Duodenal mucosa (tissue), 2 donors: ENCODE measurements at regions not wholly inside any gene's neighbourhood (a gene's known extent, or its start where the extent isn't known, plus 50 kb on each side); places are given as distances from the start of the nearest gene placed in this dataset.

Experiments
- H3K27ac ChIP-seq: one replicate; pipeline ENCODE4 v1.7.0; 2013; ENCODE audit warnings: low read depth, low read length
- H3K27me3 ChIP-seq, 2 donors: one replicate each; pipeline ENCODE4 v1.7.0; 2013; ENCODE audit warnings: low read length in 2 of 2, control low read depth in 1 of 2; ENCODE audit not compliant: insufficient read depth in 2 of 2, control insufficient read depth in 1 of 2
- H3K36me3 ChIP-seq, 2 donors: one replicate each; pipeline ENCODE4 v1.7.0; 2013; ENCODE audit warnings: low read length in 2 of 2, control low read depth in 1 of 2; ENCODE audit not compliant: insufficient read depth in 2 of 2, control insufficient read depth in 1 of 2
- H3K4me1 ChIP-seq, 2 donors: one replicate each; pipeline ENCODE4 v1.7.0; 2013; ENCODE audit warnings: low read length in 2 of 2, control low read depth in 1 of 2; ENCODE audit not compliant: insufficient read depth in 2 of 2, control insufficient read depth in 1 of 2
- H3K4me3 ChIP-seq, 2 donors: one replicate each; pipeline ENCODE4 v1.7.0; 2013; ENCODE audit warnings: low read length in 2 of 2, low read depth in 1 of 2
- H3K9ac ChIP-seq, 2 donors: one replicate each; pipeline ENCODE4 v1.7.0; 2013; ENCODE audit warnings: low read length in 2 of 2, low read depth in 1 of 2
- H3K9me3 ChIP-seq, 2 donors: one replicate each; pipeline ENCODE4 v1.7.0; 2013; ENCODE audit warnings: low read length in 2 of 2, control low read depth in 1 of 2; ENCODE audit not compliant: control insufficient read depth in 1 of 2

DNA sequence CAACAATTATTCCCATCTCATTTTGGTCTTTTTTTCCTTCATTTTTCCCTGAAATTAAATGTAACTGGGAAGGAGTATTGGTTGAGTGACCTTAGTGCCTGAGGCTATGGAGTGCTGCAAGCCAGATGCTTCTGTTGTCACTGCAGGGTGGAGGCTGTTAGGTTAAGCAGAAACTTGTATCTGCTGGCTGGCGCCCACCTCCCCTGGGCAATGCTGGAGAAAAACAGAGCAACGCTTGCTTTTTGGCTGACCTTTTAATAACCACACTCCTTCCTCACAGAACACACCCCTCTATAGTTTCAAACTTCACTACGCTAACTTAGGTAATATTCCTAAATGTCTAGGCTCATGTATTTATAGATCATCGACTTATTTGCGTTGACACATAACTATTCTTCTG, 583.5 kb upstream of the NOVA1 start:
- Histone ChIP-seq H3K27ac (no peak overlapping the region), H3K27me3 (no peaks in the 10 kb centered on the region)

DNA sequence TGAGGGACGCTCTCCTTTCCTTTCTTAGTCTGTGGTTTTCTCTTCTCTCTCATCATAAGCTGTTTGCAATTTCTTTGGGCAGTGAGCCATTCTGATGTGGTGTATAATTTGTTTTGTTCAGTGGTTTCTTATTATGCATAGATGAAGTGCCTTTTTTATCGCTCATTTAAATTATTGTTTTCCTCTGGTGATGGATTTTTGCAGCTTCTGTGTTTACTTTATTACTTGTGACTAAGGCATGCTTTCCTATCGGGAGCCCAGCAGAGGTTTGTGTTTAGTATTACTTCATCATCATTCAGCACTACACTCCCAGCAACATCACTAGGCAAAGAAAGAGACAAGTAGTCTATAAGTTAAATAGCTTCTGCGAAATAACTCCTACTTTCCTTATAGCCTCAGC, 586.6 kb upstream of the NOVA1 start:
- Histone ChIP-seq H3K9ac (no peak overlapping the region), H3K4me1 (no peaks in the 10 kb centered on the region), H3K27me3 (no peaks in the 10 kb centered on the region), H3K27ac (no peak overlapping the region), H3K9me3 (peaks cover 0 to 2% of the 10 kb centered on the region in 2 donors), H3K36me3 (no peaks in the 10 kb centered on the region), H3K4me3 (no peak overlapping the region)

More for the DNA sequence above, 583.5 kb upstream of the NOVA1 start:
- Histone ChIP-seq H3K36me3 (no peaks in the 10 kb centered on the region), H3K4me3 (no peak overlapping the region), H3K9me3 (peaks cover 0 to 2% of the 10 kb centered on the region in 2 donors), H3K4me1 (no peaks in the 10 kb centered on the region), H3K9ac (no peak overlapping the region)

DNA sequence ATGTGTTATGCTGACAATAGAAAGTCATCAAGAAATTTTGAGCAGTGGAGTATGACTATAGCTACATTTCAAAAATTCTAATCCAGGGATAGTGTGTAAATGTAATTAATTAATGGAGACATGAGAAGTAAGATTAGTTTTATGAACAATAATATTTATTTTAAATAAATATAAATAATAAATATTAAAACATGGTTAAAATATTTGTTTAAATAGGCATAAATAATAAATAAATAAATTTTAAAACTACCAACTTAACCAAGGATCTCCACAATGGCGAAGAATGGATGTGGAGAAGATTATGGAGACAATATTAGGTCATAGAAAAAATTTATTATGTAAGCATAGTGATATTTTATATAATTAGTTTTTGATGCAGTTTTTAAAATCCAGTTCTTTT, 588.2 kb upstream of the NOVA1 start:
- H3K27me3 ChIP-seq, result no peaks in the 10 kb centered on the region
- H3K4me3 ChIP-seq, result no peak overlapping the region
- no peak overlapping the region for H3K27ac ChIP-seq
- no peaks in the 10 kb centered on the region for H3K4me1 ChIP-seq
- peaks cover 0 to 2% of the 10 kb centered on the region in 2 donors for H3K9me3 ChIP-seq
- no peaks in the 10 kb centered on the region for H3K36me3 ChIP-seq
- no peak overlapping the region for H3K9ac ChIP-seq

DNA sequence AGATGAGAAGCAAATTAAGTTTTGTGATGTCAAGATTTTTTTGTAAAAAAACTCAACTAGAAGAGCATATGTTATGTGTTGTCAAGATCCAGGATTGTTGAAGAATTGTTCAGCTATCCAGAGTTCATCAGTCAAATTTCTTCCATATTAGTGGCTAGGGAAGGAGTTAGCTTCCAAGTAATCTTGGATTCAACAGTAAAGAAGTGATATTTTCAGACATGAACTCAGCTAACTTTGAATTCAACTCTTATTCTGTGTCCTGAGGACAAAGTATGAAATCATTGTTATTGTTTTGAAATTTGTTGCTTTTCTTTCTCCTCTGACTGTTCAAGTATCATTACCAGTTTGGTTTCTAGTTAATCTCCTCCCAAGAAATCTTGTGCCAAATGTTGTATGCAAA, 589.3 kb upstream of the NOVA1 start:
- Histone ChIP-seq H3K36me3 (no peaks in the 10 kb centered on the region), H3K4me3 (no peak overlapping the region), H3K9ac (no peak overlapping the region), H3K27ac (no peak overlapping the region), H3K27me3 (no peaks in the 10 kb centered on the region), H3K4me1 (no peaks in the 10 kb centered on the region), H3K9me3 (no peaks in the 10 kb centered on the region)

DNA sequence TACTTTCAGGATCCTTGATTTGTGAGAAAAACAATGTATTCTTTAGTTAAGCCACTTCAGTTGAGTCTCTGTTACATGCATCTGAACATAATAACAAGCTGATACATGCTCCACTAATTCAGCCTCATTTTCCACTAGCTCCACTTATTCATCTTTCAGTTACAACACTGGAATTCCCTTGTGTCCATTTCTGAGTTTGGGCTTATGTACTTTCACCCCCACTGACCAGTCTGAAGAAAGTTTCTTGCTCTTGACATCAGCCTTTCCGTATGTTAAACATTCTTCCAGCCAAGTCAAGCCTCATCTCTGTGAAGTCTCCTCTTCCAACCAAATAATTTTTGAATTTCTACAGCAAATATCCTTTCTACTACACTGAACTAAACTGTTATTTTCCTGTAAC, 592.5 kb upstream of the NOVA1 start:
- Histone ChIP-seq H3K4me1 (no peaks in the 10 kb centered on the region), H3K27ac (no peak overlapping the region), H3K27me3 (no peaks in the 10 kb centered on the region), H3K9ac (no peak overlapping the region), H3K36me3 (no peaks in the 10 kb centered on the region), H3K9me3 (no peaks in the 10 kb centered on the region), H3K4me3 (no peak overlapping the region)

DNA sequence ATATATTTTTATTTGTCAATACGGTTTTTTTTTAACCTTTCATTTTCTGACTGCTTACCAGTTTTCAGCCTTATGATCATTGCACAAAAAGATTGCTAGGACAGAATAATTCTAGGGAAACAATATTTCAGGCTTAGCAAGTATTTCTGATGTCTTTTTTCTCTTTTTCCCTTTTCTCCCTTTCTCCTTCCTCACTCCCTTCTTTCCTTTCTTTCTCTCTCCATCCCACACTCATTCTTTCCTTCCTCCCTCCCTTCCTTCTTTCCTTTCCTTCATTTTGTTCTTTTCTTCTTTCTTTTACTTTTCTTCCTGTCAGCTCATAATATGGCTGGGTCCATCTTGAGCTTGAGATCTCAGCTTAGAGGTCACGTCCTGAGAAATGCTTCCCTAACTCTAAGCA, 601.4 kb upstream of the NOVA1 start:
- Histone ChIP-seq H3K27me3 (no peaks in the 10 kb centered on the region), H3K36me3 (no peaks in the 10 kb centered on the region), H3K4me3 (no peak overlapping the region), H3K9ac (no peak overlapping the region), H3K9me3 (no peaks in the 10 kb centered on the region), H3K4me1 (no peaks in the 10 kb centered on the region), H3K27ac (no peak overlapping the region)

DNA sequence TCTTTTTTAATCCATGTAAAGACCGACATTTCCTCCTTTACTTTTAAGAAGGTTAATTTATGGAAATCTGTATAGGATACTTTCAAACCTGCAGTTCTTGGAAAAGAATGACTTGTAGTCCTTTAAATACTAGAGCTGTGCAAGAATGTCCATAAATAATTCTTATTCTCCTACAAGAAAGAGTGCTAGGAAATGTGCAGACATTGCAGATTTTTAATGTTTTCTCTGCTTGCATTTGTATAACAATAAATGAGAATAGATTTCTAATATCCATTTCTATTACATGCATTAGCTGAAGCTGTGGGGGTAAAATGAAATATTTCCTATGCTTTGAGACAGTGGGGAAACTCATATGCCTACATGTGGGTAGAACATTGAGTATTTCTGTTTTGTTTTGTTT, 607.2 kb upstream of the NOVA1 start:
- Histone ChIP-seq H3K27me3 (no peaks in the 10 kb centered on the region), H3K4me3 (no peak overlapping the region), H3K36me3 (no peaks in the 10 kb centered on the region), H3K9me3 (no peaks in the 10 kb centered on the region), H3K27ac (no peak overlapping the region), H3K4me1 (no peaks in the 10 kb centered on the region), H3K9ac (no peak overlapping the region)

DNA sequence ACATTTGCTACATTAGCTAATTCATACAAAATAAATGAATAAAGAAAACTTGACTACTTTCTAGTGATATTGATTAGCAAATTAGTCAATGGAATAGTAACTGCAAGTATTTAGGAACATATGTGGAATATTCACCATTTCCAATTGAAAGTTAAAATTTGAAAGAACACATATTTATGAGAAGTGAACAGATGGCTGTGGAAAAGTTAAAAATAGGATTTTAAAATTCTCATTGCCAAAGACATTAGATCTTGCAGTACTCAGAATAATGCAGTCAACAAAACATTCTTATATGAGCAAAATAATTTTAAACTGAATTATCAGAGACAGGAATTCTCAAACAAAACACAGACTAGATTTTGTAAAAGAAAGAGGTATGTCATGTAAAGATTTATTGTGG, 613.9 kb upstream of the NOVA1 start:
- no peak overlapping the region for H3K27ac ChIP-seq
- H3K27me3 ChIP-seq, result no peaks in the 10 kb centered on the region
- H3K9ac ChIP-seq, result no peak overlapping the region
- H3K36me3 ChIP-seq, result no peaks in the 10 kb centered on the region
- no peak overlapping the region for H3K4me3 ChIP-seq
- no peaks in the 10 kb centered on the region for H3K4me1 ChIP-seq
- H3K9me3 ChIP-seq, result peaks cover 0 to 16% of the 10 kb centered on the region in 2 donors

DNA sequence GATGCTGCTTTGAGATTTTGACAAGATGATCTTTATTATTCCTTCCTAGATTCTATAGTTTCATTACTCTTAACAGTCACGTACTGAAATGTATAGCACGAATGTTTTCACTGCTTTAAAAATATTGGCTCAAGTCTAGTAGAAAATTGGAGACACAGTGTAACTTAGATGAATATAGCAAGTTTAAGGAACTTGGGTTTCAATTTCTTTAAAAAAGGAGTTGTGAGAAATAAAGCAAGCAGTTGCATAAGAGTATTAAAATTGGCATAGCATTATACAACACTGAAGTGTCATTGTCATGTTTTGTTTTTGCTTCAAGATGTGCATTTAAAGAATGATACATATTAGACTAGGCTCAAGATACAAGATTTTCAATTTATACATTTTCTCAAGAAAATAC, 624.8 kb upstream of the NOVA1 start:
- peaks cover 10% of the 10 kb centered on the region in 2 donors for H3K9me3 ChIP-seq
- no peaks in the 10 kb centered on the region for H3K27me3 ChIP-seq
- no peaks in the 10 kb centered on the region for H3K36me3 ChIP-seq
- H3K4me3 ChIP-seq, result no peak overlapping the region
- no peak overlapping the region for H3K9ac ChIP-seq
- H3K27ac ChIP-seq, result no peak overlapping the region
- no peaks in the 10 kb centered on the region for H3K4me1 ChIP-seq

DNA sequence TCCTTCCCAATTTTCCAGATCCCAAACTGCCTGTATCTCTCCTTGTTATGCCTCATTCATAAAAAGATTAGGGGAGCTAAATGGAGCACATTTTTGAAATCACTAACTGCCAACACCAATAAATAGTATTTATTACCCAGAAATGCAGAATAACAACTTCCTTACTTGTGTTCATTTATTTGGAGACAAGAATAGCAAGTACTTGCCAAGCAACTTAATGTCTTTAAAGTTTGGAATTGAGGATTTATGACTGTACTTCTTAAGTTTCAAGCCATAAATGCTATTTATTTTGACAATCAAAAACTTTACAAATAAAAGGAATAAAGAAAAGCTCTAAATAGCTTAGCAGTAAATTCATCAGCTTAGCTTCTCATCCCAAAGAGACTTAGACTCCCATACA, 626.1 kb upstream of the NOVA1 start:
- peaks cover 4 to 10% of the 10 kb centered on the region in 2 donors for H3K9me3 ChIP-seq
- no peak overlapping the region for H3K9ac ChIP-seq
- no peak overlapping the region for H3K4me3 ChIP-seq
- H3K27ac ChIP-seq, result no peak overlapping the region
- no peaks in the 10 kb centered on the region for H3K4me1 ChIP-seq
- H3K27me3 ChIP-seq, result no peaks in the 10 kb centered on the region
- H3K36me3 ChIP-seq, result no peaks in the 10 kb centered on the region

DNA sequence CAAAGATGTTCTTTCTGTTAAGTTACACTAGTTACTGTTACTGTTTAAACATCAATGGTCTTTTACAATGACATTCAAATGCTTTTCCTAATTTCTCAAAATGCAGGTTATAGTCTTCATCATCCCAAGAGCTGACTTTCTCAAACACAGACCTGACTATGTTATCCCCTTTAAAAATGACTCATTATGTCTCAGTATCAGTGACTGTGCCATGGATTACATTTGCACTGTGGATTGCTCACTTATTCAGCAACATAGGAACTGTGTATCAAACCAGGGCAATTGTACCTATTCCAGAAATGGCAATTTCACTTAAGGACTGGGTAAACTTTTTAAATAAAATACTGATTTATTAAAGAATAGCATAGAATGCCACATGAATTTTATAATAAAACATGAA, 630.2 kb upstream of the NOVA1 start:
- Histone ChIP-seq H3K36me3 (no peaks in the 10 kb centered on the region), H3K9ac (no peak overlapping the region), H3K4me1 (no peaks in the 10 kb centered on the region), H3K9me3 (no peaks in the 10 kb centered on the region), H3K4me3 (no peak overlapping the region), H3K27me3 (no peaks in the 10 kb centered on the region), H3K27ac (no peak overlapping the region)
